Lower lobe of right lung (tissue), 2 donors: ENCODE measurements at regions not wholly inside any gene's neighbourhood (a gene's known extent, or its start where the extent isn't known, plus 50 kb on each side); places are given as distances from the start of the nearest gene placed in this dataset.

ENCODE experiments used
- ATAC-seq, 2 donors: fragments of 200-7000 bp; cut with Tn5 transposase; one replicate each; pipeline ENCODE4 v1.9.1; 2020 to 2022; ENCODE audit warnings: mild to moderate bottlenecking in 2 of 2, moderate library complexity in 2 of 2
- DNase-seq: peaks from one replicate; pipeline ENCODE4 v3.0.0-alpha.2; 2020
- H3K27ac ChIP-seq: fragments of 200-600 bp; one replicate; pipeline ENCODE4 v1.8.0; 2022
- H3K27me3 ChIP-seq: fragments of 200-600 bp; one replicate; pipeline ENCODE4 v1.8.0; 2022; ENCODE audit warnings: low read depth
- H3K36me3 ChIP-seq: fragments of 200-600 bp; one replicate; pipeline ENCODE4 v1.8.0; 2022; ENCODE audit warnings: mild to moderate bottlenecking
- H3K4me1 ChIP-seq: fragments of 200-600 bp; one replicate; pipeline ENCODE4 v1.8.0; 2022
- H3K4me3 ChIP-seq: fragments of 200-600 bp; one replicate; pipeline ENCODE4 v1.8.0; 2022; ENCODE audit warnings: mild to moderate bottlenecking
- H3K9me3 ChIP-seq: fragments of 200-600 bp; one replicate; pipeline ENCODE4 v1.8.0; 2022
- CTCF ChIP-seq: fragments of 200-600 bp; IDR thresholded peaks from one replicate; pipeline ENCODE4 v1.8.0; 2022; ENCODE audit warnings: antibody characterized with exemption, mild to moderate bottlenecking
- intact Hi-C: fragments of 100-400 bp; cut with DNase I; formaldehyde crosslinking; loops from one replicate; pipeline ENCODE4 v1.11.0; 2022
- donor health status: DM: no; HTN: yes; CAD: no; lungs with severe emphysema.

- no peak overlapping the region for H3K27ac ChIP-seq
- H3K9me3 ChIP-seq: no peaks in the 10 kb centered on the region
- peak; percentile 86 for TF ChIP-seq CTCF
- ATAC-seq (peak; percentile 87 to 93), DNase-seq (peak; percentile 87)
- no peaks in the 10 kb centered on the region for H3K36me3 ChIP-seq
- intact Hi-C loops: no loop called here
- H3K4me3 ChIP-seq: peak overlapping the region; percentile 8
- H3K27me3 ChIP-seq: no peaks in the 10 kb centered on the region
- no peaks in the 10 kb centered on the region for H3K4me1 ChIP-seq
These were observed 76.3 kb upstream of the TRIM2 start for GRCh38 chr4:153127760-153128494.

- no peaks in the 10 kb centered on the region for H3K9me3 ChIP-seq
- ATAC-seq: no peak
- H3K36me3 ChIP-seq: no peaks in the 10 kb centered on the region
- no peaks in the 10 kb centered on the region for H3K4me1 ChIP-seq
- TF ChIP-seq CTCF: no peak
- no peak overlapping the region for H3K4me3 ChIP-seq
- no peak for DNase-seq
- intact Hi-C loops: no loop called here
- H3K27ac ChIP-seq: no peak overlapping the region
- H3K27me3 ChIP-seq: no peaks in the 10 kb centered on the region
These were observed 72.6 kb upstream of the TRIM2 start for GRCh38 chr4:153131596-153131995.

GRCh38 chr4:153137159-153137558, 67.1 kb upstream of the TRIM2 start:
- no peak for DNase-seq

GRCh38 chr4:153137677-153138630, 66.3 kb upstream of the TRIM2 start:
- no peak overlapping the region for H3K27ac ChIP-seq
- H3K4me1 ChIP-seq: peaks cover 1% of the 10 kb centered on the region
- no peak for TF ChIP-seq CTCF
- intact Hi-C loops: no loop called here
- H3K4me3 ChIP-seq: no peak overlapping the region
- no peaks in the 10 kb centered on the region for H3K27me3 ChIP-seq
- ATAC-seq (no peak), DNase-seq (no peak)
- H3K9me3 ChIP-seq: no peaks in the 10 kb centered on the region
- no peaks in the 10 kb centered on the region for H3K36me3 ChIP-seq

More at GRCh38 chr4:153137159-153137558, 67.1 kb upstream of the TRIM2 start:
- intact Hi-C loops: no loop called here
- no peaks in the 10 kb centered on the region for H3K4me1 ChIP-seq
- no peaks in the 10 kb centered on the region for H3K36me3 ChIP-seq
- H3K27me3 ChIP-seq: no peaks in the 10 kb centered on the region
- no peaks in the 10 kb centered on the region for H3K9me3 ChIP-seq
- no peak overlapping the region for H3K27ac ChIP-seq
- no peak for ATAC-seq
- H3K4me3 ChIP-seq: no peak overlapping the region
- no peak for TF ChIP-seq CTCF

GRCh38 chr4:153138736-153139135, 65.5 kb upstream of the TRIM2 start:
- no peak for DNase-seq
- H3K27ac ChIP-seq: no peak overlapping the region
- peak in 1 of 2 donors; percentile 36 for ATAC-seq
- no peak for TF ChIP-seq CTCF
- intact Hi-C loops: no loop called here
- no peak overlapping the region for H3K4me3 ChIP-seq
- H3K4me1 ChIP-seq: peaks cover 9% of the 10 kb centered on the region
- H3K36me3 ChIP-seq: no peaks in the 10 kb centered on the region
- H3K27me3 ChIP-seq: no peaks in the 10 kb centered on the region
- H3K9me3 ChIP-seq: no peaks in the 10 kb centered on the region
